ENCODE measurements at regions not wholly inside any gene's neighbourhood (a gene's known extent, or its start where the extent isn't known, plus 50 kb on each side); places are given as distances from the start of the nearest gene placed in this dataset.

- no peak for TF ChIP-seq ZNF333 (CRISPR knock-in tag; IDR thresholded peaks at IDR 0.05; ENCODE audit: borderline replicate concordance)
These were observed 222.9 kb upstream of the DAAM1 start (continued) for GRCh38 chr14:58965601-58966000.

- H3K4me1 ChIP-seq (ENCODE audit: insufficient read depth, low read length) = peaks cover 5% of the 10 kb centered on the region; the same call in 1 of the 2 replicates
- no peaks in the 10 kb centered on the region for H3K9me3 ChIP-seq (ENCODE audit: low read length)
- intact Hi-C loops (cut with micrococcal nuclease; ENCODE audit: unreplicated experiment) (no loop called here), in situ Hi-C loops (cut with HindIII; ENCODE audit: extremely low pct_ligation_motif_present, low pct_unique_long_range_greater_than_20kb) (no loop called here)
- no peak for FAIRE-seq
- no peak for DNase-seq (ENCODE audit: low spot score)
- no peaks in the 10 kb centered on the region for H3K79me2 ChIP-seq (ENCODE audit: insufficient read depth, low read length)
- H3K9ac ChIP-seq (ENCODE audit: insufficient read depth, low read depth, low read length) = no peak overlapping the region
- no peak overlapping the region for H3K27ac ChIP-seq (ENCODE audit: extremely low read length, insufficient read depth, low read length)
- no peak for ATAC-seq
- H3K27me3 ChIP-seq (ENCODE audit: control insufficient read depth in 1 of 2, insufficient read depth in 2 of 2, low read length in 2 of 2) = no peaks in the 10 kb centered on the region; a peak in 1 of 5 replicates
- H3K4me2 ChIP-seq (ENCODE audit: low read depth, low read length) = no peak overlapping the region
- peak; percentile 24; the same call in 1 of the 2 replicates for TF ChIP-seq NR2C2 (CRISPR knock-in tag; IDR thresholded peaks at IDR 0.05; ENCODE audit: borderline replicate concordance)
- 0 out of 2 replicates have a peak, but pooled peaks have one; percentile 35 for TF ChIP-seq ARID5B (CRISPR knock-in tag; IDR thresholded peaks at IDR 0.05)
- TF ChIP-seq NR2F1 (CRISPR knock-in tag; IDR thresholded peaks at IDR 0.05) = peak in 1 of 2 experiments; percentile 58; a peak in 1 of 4 replicates
- TF ChIP-seq BCL6 (CRISPR knock-in tag; IDR thresholded peaks at IDR 0.05) = 0 out of 2 replicates have a peak, but pooled peaks have one; percentile 21
- TF ChIP-seq MAX (IDR thresholded peaks at IDR 0.05) = peak; percentile 28; the same call in 1 of the 2 replicates
- no peak for TF ChIP-seq ZFP1 (CRISPR knock-in tag; IDR thresholded peaks at IDR 0.05)
- no peak for TF ChIP-seq NR2F6 (IDR thresholded peaks at IDR 0.05)
- TF ChIP-seq NR2F6 (CRISPR knock-in tag; IDR thresholded peaks at IDR 0.05) = 0 out of 2 replicates have a peak, but pooled peaks have one; percentile 48
- TF ChIP-seq GABPB1 (CRISPR knock-in tag; IDR thresholded peaks at IDR 0.05) = peak; percentile 33; the same call in 1 of the 2 replicates
- 0 out of 2 replicates have a peak, but pooled peaks have one; percentile 42 for TF ChIP-seq MNT (IDR thresholded peaks at IDR 0.05)
- no peak for TF ChIP-seq CEBPZ (IDR thresholded peaks at IDR 0.05; ENCODE audit: low read length)
- peak; percentile 55; the same call in 1 of the 2 replicates for TF ChIP-seq RARA (CRISPR knock-in tag; IDR thresholded peaks at IDR 0.05)
- TF ChIP-seq KMT2B (CRISPR knock-in tag; IDR thresholded peaks at IDR 0.05) = no peak
- no peak for TF ChIP-seq GABPA (IDR thresholded peaks at IDR 0.05; ENCODE audit: low read depth, low read length)
- 0 out of 2 replicates have a peak, but pooled peaks have one; percentile 11 for TF ChIP-seq GABPA (CRISPR knock-in tag; IDR thresholded peaks at IDR 0.05; ENCODE audit: low read depth)
- TF ChIP-seq BHLHE40 (IDR thresholded peaks at IDR 0.05; ENCODE audit: low read length) = peak; percentile 25; the same call in 1 of the 2 replicates
- BruUV-seq (replicated peaks) = no TSS peak
- CTCF ChIA-PET (ENCODE audit: low intra/inter-chr PET ratio, low total read pairs) = no interaction called here
- H4K20me1 ChIP-seq (ENCODE audit: insufficient read depth, low read length) = no peaks in the 10 kb centered on the region
- H3K4me3 ChIP-seq (replicated peaks in 1 of 3; ENCODE audit: insufficient read depth in 1 of 3, low read depth in 2 of 3, low read length in 3 of 3) = no peak overlapping the region
- no peak overlapping the region for H2AFZ ChIP-seq (ENCODE audit: low read length)
- WGBS (ENCODE audit: low lambda C conversion rate) = 0% methylated on average over 4 of the region's 4 CpGs
- H3K36me3 ChIP-seq (replicated peaks in 1 of 2; ENCODE audit: control insufficient read depth in 1 of 2, insufficient read depth in 2 of 2, low read length in 2 of 2) = no peaks in the 10 kb centered on the region
- POLR2A ChIA-PET = no interaction called here
These were observed 221.5 kb upstream of the DAAM1 start for GRCh38 chr14:58966997-58967396.

All from HepG2 (cell line).